OCI-LY7 (cell line): ENCODE measurements at regions not wholly inside any gene's neighbourhood (a gene's known extent, or its start where the extent isn't known, plus 50 kb on each side); places are given as distances from the start of the nearest gene placed in this dataset.

Source experiments
- CTCF ChIP-seq: fragments of 200-600 bp; sonication (generic); conservative IDR thresholded peaks from 2 replicates; pipeline ENCODE4 v1.5.1; 2014; ENCODE audit warnings: mild to moderate bottlenecking, antibody characterized with exemption, low read length, moderate library complexity, mixed read lengths
- EZH2phosphoT487 ChIP-seq: fragments of 200-600 bp; sonication (generic); IDR thresholded peaks from 2 replicates; pipeline ENCODE4 v1.6.1; 2018; ENCODE audit warnings: low read depth, borderline replicate concordance, mild to moderate bottlenecking, mixed run types, antibody characterized with exemption, low read length, moderate library complexity, mixed read lengths

- TF ChIP-seq CTCF (no peak), EZH2phosphoT487 (no peak)
These were observed 637.4 kb downstream of the MMUT start for GRCh38 chr6:48825501-48826151.
